Mesendoderm (in vitro differentiated cells): ENCODE measurements at regions not wholly inside any gene's neighbourhood (a gene's known extent, or its start where the extent isn't known, plus 50 kb on each side); places are given as distances from the start of the nearest gene placed in this dataset.

ENCODE experiments used
- DNase-seq: peaks from one replicate; pipeline ENCODE4 v3.0.0; 2013
- H2AK5ac ChIP-seq: 2 replicates; pipeline ENCODE4 v1.6.1; 2013; ENCODE audit warnings: low read length, inconsistent platforms
- H2BK120ac ChIP-seq: 2 replicates; pipeline ENCODE4 v1.6.1; 2013; ENCODE audit warnings: low read depth, mild to moderate bottlenecking, low read length, moderate library complexity, mixed read lengths
- H2BK15ac ChIP-seq: replicated peaks from 2 replicates; pipeline ENCODE4 v1.6.1; 2013; ENCODE audit warnings: low read depth, mild to moderate bottlenecking, moderate library complexity
- H2BK5ac ChIP-seq: 2 replicates; pipeline ENCODE4 v1.6.1; 2013; ENCODE audit warnings: low read length, inconsistent platforms
- H3K18ac ChIP-seq: 2 replicates; pipeline ENCODE4 v1.6.1; 2013; ENCODE audit warnings: mild to moderate bottlenecking, low read length, mixed read lengths
- H3K23ac ChIP-seq: one replicate; pipeline ENCODE4 v1.6.1; 2013; ENCODE audit warnings: low read length
- H3K27ac ChIP-seq: 2 replicates; pipeline ENCODE4 v1.5.1; 2013; ENCODE audit warnings: low read depth, mild to moderate bottlenecking, inconsistent platforms, low read length, moderate library complexity
- H3K27me3 ChIP-seq: 2 replicates; pipeline ENCODE4 v1.6.1; 2013; ENCODE audit warnings: low read length, control low read depth, mild to moderate bottlenecking, inconsistent platforms; ENCODE audit not compliant: insufficient read depth, poor library complexity
- H3K36me3 ChIP-seq: 2 replicates; pipeline ENCODE4 v1.6.1; 2013; ENCODE audit warnings: low read length, inconsistent platforms; ENCODE audit not compliant: control insufficient read depth, insufficient read depth
- H3K4ac ChIP-seq: one replicate; pipeline ENCODE4 v1.6.1; 2013; ENCODE audit warnings: low read depth, mild to moderate bottlenecking, low read length, moderate library complexity
- H3K4me1 ChIP-seq: 2 replicates; pipeline ENCODE4 v1.6.1; 2013; ENCODE audit warnings: low read depth, low read length, inconsistent platforms; ENCODE audit not compliant: control insufficient read depth
- H3K4me2 ChIP-seq: 2 replicates; pipeline ENCODE4 v1.6.1; 2013; ENCODE audit warnings: low read length
- H3K4me3 ChIP-seq: 2 replicates; pipeline ENCODE4 v1.5.1; 2013; ENCODE audit warnings: mild to moderate bottlenecking, low read length
- H3K56ac ChIP-seq: one replicate; pipeline ENCODE4 v1.6.1; 2013; ENCODE audit warnings: low read length
- H3K79me1 ChIP-seq: 2 replicates; pipeline ENCODE4 v1.6.1; 2013; ENCODE audit warnings: low read length, inconsistent platforms
- H3K79me2 ChIP-seq: 2 replicates; pipeline ENCODE4 v1.6.1; 2013; ENCODE audit warnings: mild to moderate bottlenecking, low read length; ENCODE audit not compliant: control insufficient read depth, insufficient read depth
- H3K9ac ChIP-seq: 2 replicates; pipeline ENCODE4 v1.6.1; 2013; ENCODE audit warnings: low read length, inconsistent platforms
- H4K5ac ChIP-seq: one replicate; pipeline ENCODE4 v1.6.1; 2013; ENCODE audit warnings: low read length
- H4K8ac ChIP-seq: one replicate; pipeline ENCODE4 v1.6.1; 2013; ENCODE audit warnings: low read depth, mild to moderate bottlenecking, control low read depth, low read length, moderate library complexity
- WGBS: extraction: QIAGEN DNeasy Blood & Tissue Kit; methylation state at CpG from one replicate; pipeline ENCODE4 v1.1.7; 2013; ENCODE audit warnings: low lambda C conversion rate, missing lambda C conversion rate; ENCODE audit not compliant: insufficient coverage; ENCODE audit errors: extremely low coverage; 5-methylcytosine and 5-hydroxymethylcytosine counted together

DNA sequence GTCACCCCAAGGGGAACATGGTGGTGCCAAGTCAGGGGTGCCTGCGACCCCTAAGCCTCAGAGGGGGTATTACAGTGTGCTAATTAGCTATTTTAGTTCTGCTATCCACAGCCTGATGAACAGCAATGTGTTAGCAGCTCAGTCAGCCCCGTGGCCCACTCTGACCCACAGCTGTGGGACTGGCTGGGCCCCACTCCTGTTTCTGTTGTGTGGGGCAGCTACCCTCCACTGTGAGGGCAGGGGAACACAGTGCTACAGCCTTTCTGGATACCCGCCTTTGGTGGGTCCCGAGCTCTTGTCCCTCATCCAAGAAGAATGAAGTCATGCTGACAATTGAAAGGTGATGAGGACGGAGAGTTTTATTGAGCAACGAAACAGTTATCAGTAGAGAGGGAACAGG is 152.5 kb upstream of the GGTLC1 start:
- H3K4me1 ChIP-seq: no peaks in the 10 kb centered on the region
- no peak overlapping the region for H4K8ac ChIP-seq
- no peak overlapping the region for H3K4ac ChIP-seq
- no peak overlapping the region for H4K5ac ChIP-seq
- H3K23ac ChIP-seq: no peak overlapping the region
- H3K36me3 ChIP-seq: no peaks in the 10 kb centered on the region
- no peaks in the 10 kb centered on the region for H3K79me2 ChIP-seq
- no peak overlapping the region for H2AK5ac ChIP-seq
- H3K27ac ChIP-seq: no peak overlapping the region
- H3K4me2 ChIP-seq: no peak overlapping the region
- no peak overlapping the region for H2BK120ac ChIP-seq
- H3K56ac ChIP-seq: no peak overlapping the region
- DNase-seq: no peak
- H3K9ac ChIP-seq: no peak overlapping the region
- no CpG with 5 or more reads among the region's 6 CpGs for WGBS
- no peak overlapping the region for H2BK15ac ChIP-seq
- H2BK5ac ChIP-seq: no peak overlapping the region
- H3K4me3 ChIP-seq: no peak overlapping the region
- no peaks in the 10 kb centered on the region for H3K27me3 ChIP-seq
- no peak overlapping the region for H3K18ac ChIP-seq
- H3K79me1 ChIP-seq: no peaks in the 10 kb centered on the region

DNA sequence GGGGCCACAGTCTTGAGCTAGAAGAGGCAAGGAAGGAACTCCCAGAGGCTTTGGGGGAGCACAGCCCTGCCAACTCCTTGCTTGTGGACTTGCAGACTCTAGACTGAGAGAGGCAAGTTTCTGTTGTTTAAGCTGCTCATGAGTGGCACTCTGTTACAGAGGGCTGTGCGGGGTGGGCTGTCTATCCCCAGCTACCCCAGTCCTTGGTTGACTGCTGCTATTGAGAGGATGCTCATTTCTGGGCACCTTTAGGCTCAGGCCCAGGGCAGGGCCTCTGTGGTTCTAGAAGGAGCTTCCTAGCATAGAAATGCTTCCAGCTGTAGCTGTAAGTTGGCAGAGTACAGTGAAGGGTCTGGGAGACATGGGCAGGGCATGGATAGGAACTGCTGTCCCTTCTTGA is 151.3 kb upstream of the GGTLC1 start:
- H3K4me1 ChIP-seq: no peaks in the 10 kb centered on the region
- no peak overlapping the region for H2BK120ac ChIP-seq
- no peak for DNase-seq
- H3K4ac ChIP-seq: no peak overlapping the region
- WGBS: no CpG with 5 or more reads among the region's 1 CpG
- H3K9ac ChIP-seq: no peak overlapping the region
- no peaks in the 10 kb centered on the region for H3K79me1 ChIP-seq
- H3K4me2 ChIP-seq: no peak overlapping the region
- no peak overlapping the region for H2AK5ac ChIP-seq
- H3K27ac ChIP-seq: no peak overlapping the region
- no peak overlapping the region for H3K18ac ChIP-seq
- no peak overlapping the region for H4K8ac ChIP-seq
- no peaks in the 10 kb centered on the region for H3K27me3 ChIP-seq
- H3K36me3 ChIP-seq: no peaks in the 10 kb centered on the region
- no peaks in the 10 kb centered on the region for H3K79me2 ChIP-seq
- no peak overlapping the region for H3K56ac ChIP-seq
- H4K5ac ChIP-seq: no peak overlapping the region
- no peak overlapping the region for H2BK5ac ChIP-seq
- H2BK15ac ChIP-seq: no peak overlapping the region
- no peak overlapping the region for H3K23ac ChIP-seq
- no peak overlapping the region for H3K4me3 ChIP-seq

DNA sequence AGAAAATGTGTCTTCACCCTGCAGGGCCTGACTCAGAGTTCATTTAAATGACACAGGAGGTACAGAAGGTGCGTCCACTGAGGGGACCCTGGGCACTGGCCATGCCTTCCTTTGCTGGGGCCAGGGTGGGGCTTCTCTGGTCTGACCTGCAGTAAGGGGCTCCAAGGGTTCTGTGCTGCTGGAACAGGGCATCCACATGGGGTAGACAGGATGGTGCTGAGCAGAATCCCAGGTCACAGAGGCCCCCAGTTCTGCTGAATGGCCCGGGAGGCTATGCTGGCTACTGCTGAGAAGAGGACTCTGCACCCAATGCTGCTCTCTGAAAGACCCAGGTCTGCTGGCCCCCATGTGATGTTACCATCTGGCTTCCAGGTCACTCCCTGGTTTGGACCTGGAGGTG is 150.4 kb upstream of the GGTLC1 start:
- H2AK5ac ChIP-seq: no peak overlapping the region
- no peak overlapping the region for H2BK5ac ChIP-seq
- H3K79me1 ChIP-seq: no peaks in the 10 kb centered on the region
- no CpG with 5 or more reads among the region's 2 CpGs for WGBS
- H3K27ac ChIP-seq: no peak overlapping the region
- H3K4me1 ChIP-seq: no peaks in the 10 kb centered on the region
- no peak overlapping the region for H3K23ac ChIP-seq
- H3K56ac ChIP-seq: no peak overlapping the region
- no peak overlapping the region for H3K18ac ChIP-seq
- no peak overlapping the region for H2BK15ac ChIP-seq
- no peak overlapping the region for H4K8ac ChIP-seq
- DNase-seq: no peak
- no peak overlapping the region for H3K4me3 ChIP-seq
- H3K27me3 ChIP-seq: no peaks in the 10 kb centered on the region
- H3K9ac ChIP-seq: no peak overlapping the region
- H3K4ac ChIP-seq: no peak overlapping the region
- no peak overlapping the region for H3K4me2 ChIP-seq
- H4K5ac ChIP-seq: no peak overlapping the region
- H3K79me2 ChIP-seq: no peaks in the 10 kb centered on the region
- no peak overlapping the region for H2BK120ac ChIP-seq
- no peaks in the 10 kb centered on the region for H3K36me3 ChIP-seq

DNA sequence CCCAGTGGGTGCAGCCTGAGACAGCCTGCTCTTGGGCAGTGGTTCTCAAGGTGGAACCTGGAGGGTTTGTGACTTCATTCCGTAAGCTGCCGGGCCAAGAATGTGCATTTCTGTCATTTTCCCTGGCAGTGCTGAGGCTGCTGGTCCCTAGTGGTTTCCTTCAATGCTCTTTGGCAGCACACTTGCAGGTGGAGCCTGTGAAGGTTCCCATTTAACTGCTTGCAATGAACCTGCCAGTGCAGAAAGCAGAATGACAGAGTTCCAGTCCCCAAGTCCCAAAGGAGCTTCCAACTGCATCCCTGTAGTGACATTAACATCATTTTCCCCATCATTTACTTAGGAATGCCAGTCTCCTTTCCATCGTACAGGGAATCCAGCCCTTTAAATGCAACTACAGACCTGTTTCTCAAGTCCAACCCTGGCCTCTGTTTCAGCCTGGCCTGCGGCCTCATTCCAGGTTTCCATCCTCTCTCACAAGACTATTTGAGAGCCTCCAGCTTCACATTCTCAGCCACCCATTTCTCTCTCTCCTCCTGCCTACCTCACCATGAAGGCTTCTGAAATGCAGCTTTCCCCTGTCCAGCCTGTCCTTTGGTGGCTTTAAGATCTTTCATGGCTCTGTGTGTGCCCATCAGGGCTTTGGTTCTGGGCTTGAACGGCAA is 149.7 kb upstream of the GGTLC1 start:
- WGBS: no CpG with 5 or more reads among the region's 5 CpGs

DNA sequence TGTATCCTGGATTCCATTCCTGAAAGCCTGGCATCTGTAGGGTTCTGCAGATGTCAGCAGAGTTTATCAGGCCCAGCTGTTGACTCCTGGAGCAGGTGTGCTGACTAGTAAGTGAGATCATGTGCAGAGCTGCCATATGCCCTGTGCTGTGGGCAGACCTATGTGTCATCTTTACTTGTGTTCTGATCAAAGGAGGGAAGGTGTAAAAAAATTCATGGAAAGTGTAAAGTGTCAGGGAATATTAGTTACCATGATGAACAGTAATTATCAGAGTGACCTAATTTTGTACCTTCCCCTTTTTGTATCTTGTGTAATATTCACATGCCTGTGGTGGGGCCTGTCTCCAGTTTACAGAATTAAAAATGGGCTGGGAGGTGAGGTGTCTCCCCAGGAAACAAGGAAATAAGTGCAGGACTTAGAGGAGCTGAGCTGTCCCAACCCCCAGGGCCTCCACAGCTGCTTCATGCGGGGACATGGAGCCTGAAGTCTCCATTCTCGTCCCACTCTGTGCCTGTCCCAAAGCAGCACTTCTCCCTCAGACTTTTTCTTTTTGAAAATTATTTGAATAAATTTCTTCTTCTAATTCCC is 148.2 kb upstream of the GGTLC1 start:
- no peak overlapping the region for H3K23ac ChIP-seq
- no peak overlapping the region for H4K8ac ChIP-seq
- no peak overlapping the region for H2AK5ac ChIP-seq
- no peaks in the 10 kb centered on the region for H3K79me1 ChIP-seq
- no peak overlapping the region for H3K4me2 ChIP-seq
- no peak overlapping the region for H3K18ac ChIP-seq
- no peaks in the 10 kb centered on the region for H3K27me3 ChIP-seq
- no peak overlapping the region for H3K27ac ChIP-seq
- H4K5ac ChIP-seq: no peak overlapping the region
- DNase-seq: no peak
- H3K56ac ChIP-seq: no peak overlapping the region
- H3K79me2 ChIP-seq: no peaks in the 10 kb centered on the region
- no peak overlapping the region for H3K4ac ChIP-seq
- peaks cover 3% of the 10 kb centered on the region for H3K4me1 ChIP-seq
- H2BK120ac ChIP-seq: no peak overlapping the region
- WGBS: no CpG with 5 or more reads among the region's 2 CpGs
- H2BK15ac ChIP-seq: no peak overlapping the region
- H3K4me3 ChIP-seq: no peak overlapping the region
- H2BK5ac ChIP-seq: no peak overlapping the region
- no peak overlapping the region for H3K9ac ChIP-seq
- H3K36me3 ChIP-seq: no peaks in the 10 kb centered on the region

More for the DNA sequence above, 149.7 kb upstream of the GGTLC1 start:
- Histone ChIP-seq H3K9ac (no peak overlapping the region), H3K79me2 (no peaks in the 10 kb centered on the region), H3K4me3 (no peak overlapping the region), H3K27me3 (no peaks in the 10 kb centered on the region), H4K5ac (no peak overlapping the region), H3K36me3 (no peaks in the 10 kb centered on the region), H2AK5ac (no peak overlapping the region), H3K23ac (no peak overlapping the region), H3K18ac (no peak overlapping the region), H2BK5ac (no peak overlapping the region), H3K27ac (no peak overlapping the region), H4K8ac (no peak overlapping the region), H3K4ac (no peak overlapping the region), H3K79me1 (no peaks in the 10 kb centered on the region), H3K56ac (no peak overlapping the region), H3K4me1 (no peaks in the 10 kb centered on the region), H3K4me2 (no peak overlapping the region), H2BK15ac (no peak overlapping the region), H2BK120ac (no peak overlapping the region)
- no peak for DNase-seq

DNA sequence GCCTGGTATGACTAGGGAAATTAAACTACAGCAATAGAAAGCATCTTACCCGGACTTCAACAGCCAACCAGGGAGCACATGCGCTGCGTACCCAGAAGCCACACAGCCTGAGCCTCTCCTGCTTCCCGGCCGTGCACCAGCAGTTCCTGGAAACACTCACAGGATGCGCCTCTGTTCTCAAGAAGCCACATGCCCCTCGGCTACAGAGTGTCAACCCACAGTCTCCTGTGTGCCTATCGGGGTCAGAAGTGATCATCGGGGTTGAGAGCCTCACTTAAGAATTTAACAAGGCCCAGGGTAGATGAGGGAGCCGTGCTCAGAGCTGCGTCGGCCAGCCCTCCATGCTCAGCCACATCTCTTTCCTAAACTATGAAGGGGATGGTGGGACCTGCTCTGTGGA is 147.2 kb upstream of the GGTLC1 start:
- no peak overlapping the region for H3K4me2 ChIP-seq
- no peak overlapping the region for H3K56ac ChIP-seq
- no peaks in the 10 kb centered on the region for H3K27me3 ChIP-seq
- H3K4me1 ChIP-seq: peaks cover 3% of the 10 kb centered on the region
- H2AK5ac ChIP-seq: no peak overlapping the region
- no peak overlapping the region for H3K4ac ChIP-seq
- no CpG with 5 or more reads among the region's 12 CpGs for WGBS
- no peak overlapping the region for H3K23ac ChIP-seq
- H2BK120ac ChIP-seq: no peak overlapping the region
- H3K36me3 ChIP-seq: no peaks in the 10 kb centered on the region
- no peak overlapping the region for H3K27ac ChIP-seq
- H4K8ac ChIP-seq: no peak overlapping the region
- no peak overlapping the region for H3K18ac ChIP-seq
- no peak overlapping the region for H2BK5ac ChIP-seq
- H3K9ac ChIP-seq: no peak overlapping the region
- no peak overlapping the region for H4K5ac ChIP-seq
- no peaks in the 10 kb centered on the region for H3K79me1 ChIP-seq
- no peak overlapping the region for H2BK15ac ChIP-seq
- no peak for DNase-seq
- H3K4me3 ChIP-seq: no peak overlapping the region
- no peaks in the 10 kb centered on the region for H3K79me2 ChIP-seq
